ENCODE measurements at regions not wholly inside any gene's neighbourhood (a gene's known extent, or its start where the extent isn't known, plus 50 kb on each side); places are given as distances from the start of the nearest gene placed in this dataset.

- H3K4me1 ChIP-seq (replicated peaks; ENCODE audit: insufficient read depth), result peaks cover 42% of the 10 kb centered on the region
- DNase-seq, result peak; percentile 49 to 77
- TF ChIP-seq, protein P1, sequence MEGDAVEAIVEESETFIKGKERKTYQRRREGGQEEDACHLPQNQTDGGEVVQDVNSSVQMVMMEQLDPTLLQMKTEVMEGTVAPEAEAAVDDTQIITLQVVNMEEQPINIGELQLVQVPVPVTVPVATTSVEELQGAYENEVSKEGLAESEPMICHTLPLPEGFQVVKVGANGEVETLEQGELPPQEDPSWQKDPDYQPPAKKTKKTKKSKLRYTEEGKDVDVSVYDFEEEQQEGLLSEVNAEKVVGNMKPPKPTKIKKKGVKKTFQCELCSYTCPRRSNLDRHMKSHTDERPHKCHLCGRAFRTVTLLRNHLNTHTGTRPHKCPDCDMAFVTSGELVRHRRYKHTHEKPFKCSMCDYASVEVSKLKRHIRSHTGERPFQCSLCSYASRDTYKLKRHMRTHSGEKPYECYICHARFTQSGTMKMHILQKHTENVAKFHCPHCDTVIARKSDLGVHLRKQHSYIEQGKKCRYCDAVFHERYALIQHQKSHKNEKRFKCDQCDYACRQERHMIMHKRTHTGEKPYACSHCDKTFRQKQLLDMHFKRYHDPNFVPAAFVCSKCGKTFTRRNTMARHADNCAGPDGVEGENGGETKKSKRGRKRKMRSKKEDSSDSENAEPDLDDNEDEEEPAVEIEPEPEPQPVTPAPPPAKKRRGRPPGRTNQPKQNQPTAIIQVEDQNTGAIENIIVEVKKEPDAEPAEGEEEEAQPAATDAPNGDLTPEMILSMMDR (conservative IDR thresholded peaks at IDR 0.05), result no peak
- no peak for TF ChIP-seq EZH2 (IDR thresholded peaks at IDR 0.05; ENCODE audit: low read depth)
- no peaks in the 10 kb centered on the region for H3K79me2 ChIP-seq (ENCODE audit: low read depth)
- H3K4me2 ChIP-seq, result peak overlapping the region; percentile 45
- H3K36me3 ChIP-seq (ENCODE audit: low read depth), result no peaks in the 10 kb centered on the region
- H2AFZ ChIP-seq, result 0 out of 2 replicates have a peak overlapping the region, but pooled peaks have one; percentile 19
- no peaks in the 10 kb centered on the region for H4K20me1 ChIP-seq (ENCODE audit: insufficient read depth)
- H3K9me2 ChIP-seq (ENCODE audit: insufficient read depth), result no peaks in the 10 kb centered on the region
- CTCF ChIA-PET, result interaction anchor here (1.2 kb wide), 1 partner anchor 97 kb away, joined by 4 read pairs; no protein-coding TSS in a partner anchor
- intact Hi-C loops (cut with micrococcal nuclease; ENCODE audit: unreplicated experiment), result loop anchor here (1.0 to 5.0 kb wide), 3 partner anchors 38 to 237 kb away; no protein-coding TSS in a partner anchor
- H3K9me3 ChIP-seq (ENCODE audit: insufficient read depth, low read depth), result peaks cover 17% of the 10 kb centered on the region
- no peak overlapping the region for H3K4me3 ChIP-seq
- H3K27ac ChIP-seq, result peak overlapping the region; percentile 77
- peaks cover 27% of the 10 kb centered on the region for H3F3A ChIP-seq (ENCODE audit: insufficient read depth, low read depth)
- H3K27me3 ChIP-seq (ENCODE audit: insufficient read depth, low read depth), result no peaks in the 10 kb centered on the region
- POLR2A ChIA-PET (ENCODE audit: unreplicated experiment), result interaction anchor here (0.6 kb wide), 2 partner anchors 149 to 993 kb away, joined by 5 to 8 read pairs; no protein-coding TSS in a partner anchor
- no TSS peak for BruUV-seq (replicated peaks)
These were observed 304.5 kb downstream of the KCNRG start for GRCh38 chr13:50319635-50320255.

DNA sequence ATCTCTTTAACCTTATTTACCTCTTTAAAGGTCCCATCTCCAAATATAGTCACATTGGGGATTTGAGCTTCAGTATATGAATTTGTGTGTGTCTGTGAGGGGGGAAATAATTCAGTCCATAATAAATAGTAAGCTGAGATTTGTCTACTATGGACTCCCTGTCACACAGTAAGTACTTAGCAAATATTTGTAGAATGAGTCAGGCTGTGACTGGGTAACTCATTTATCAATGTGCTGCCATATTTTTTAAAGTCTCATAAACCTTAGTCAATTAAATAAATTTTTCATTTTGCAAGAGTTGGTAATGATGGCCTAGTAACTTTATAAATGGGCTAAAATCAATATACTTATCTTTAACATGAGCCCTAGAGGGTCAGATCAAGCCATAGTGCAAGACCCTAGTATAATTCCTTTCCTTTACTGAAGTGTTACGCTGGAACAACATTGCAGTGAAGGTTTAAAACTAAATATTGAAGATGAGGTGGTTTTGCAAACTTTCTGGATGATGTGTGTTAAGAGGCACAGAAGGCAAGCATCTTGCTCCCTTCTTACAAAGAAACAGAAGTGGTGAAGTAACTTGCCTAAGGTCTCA is 305.1 kb downstream of the KCNRG start:
- H3K27ac ChIP-seq, result peak overlapping the region; percentile 77
- no peaks in the 10 kb centered on the region for H3K79me2 ChIP-seq (ENCODE audit: low read depth)
- no peak overlapping the region for H3K4me3 ChIP-seq
- no TSS peak for BruUV-seq (replicated peaks)
- H2AFZ ChIP-seq, result no peak overlapping the region
- H3K27me3 ChIP-seq (ENCODE audit: insufficient read depth, low read depth), result no peaks in the 10 kb centered on the region
- H3K9me3 ChIP-seq (ENCODE audit: insufficient read depth, low read depth), result peaks cover 17% of the 10 kb centered on the region
- H3F3A ChIP-seq (ENCODE audit: insufficient read depth, low read depth), result peaks cover 27% of the 10 kb centered on the region
- no peaks in the 10 kb centered on the region for H4K20me1 ChIP-seq (ENCODE audit: insufficient read depth)
- POLR2A ChIA-PET (ENCODE audit: unreplicated experiment), result interaction anchor here (0.6 kb wide), 2 partner anchors 150 to 993 kb away, joined by 5 to 8 read pairs; no protein-coding TSS in a partner anchor
- no peak for TF ChIP-seq EZH2 (IDR thresholded peaks at IDR 0.05; ENCODE audit: low read depth)
- TF ChIP-seq, protein P1 (conservative IDR thresholded peaks at IDR 0.05), result no peak
- H3K4me1 ChIP-seq (replicated peaks; ENCODE audit: insufficient read depth), result peaks cover 42% of the 10 kb centered on the region
- peak overlapping the region; percentile 45 for H3K4me2 ChIP-seq
- intact Hi-C loops (cut with micrococcal nuclease; ENCODE audit: unreplicated experiment), result loop anchor here (1.0 to 5.0 kb wide), 2 partner anchors 37 to 238 kb away; no protein-coding TSS in a partner anchor
- DNase-seq, result peak in 1 of 2 experiments; percentile 87
- H3K9me2 ChIP-seq (ENCODE audit: insufficient read depth), result no peaks in the 10 kb centered on the region
- CTCF ChIA-PET, result interaction anchor here (1.2 kb wide), 1 partner anchor 97 kb away, joined by 4 read pairs; no protein-coding TSS in a partner anchor
- H3K36me3 ChIP-seq (ENCODE audit: low read depth), result no peaks in the 10 kb centered on the region

- ChIA-PET CTCF (no interaction called here), POLR2A (ENCODE audit: unreplicated experiment) (no interaction called here)
- Histone ChIP-seq H3K4me1 (replicated peaks; ENCODE audit: insufficient read depth) (peaks cover 42% of the 10 kb centered on the region), H3K4me2 (no peak overlapping the region), H3K79me2 (ENCODE audit: low read depth) (no peaks in the 10 kb centered on the region), H3K27me3 (ENCODE audit: insufficient read depth, low read depth) (no peaks in the 10 kb centered on the region), H4K20me1 (ENCODE audit: insufficient read depth) (no peaks in the 10 kb centered on the region), H3F3A (ENCODE audit: insufficient read depth, low read depth) (peaks cover 27% of the 10 kb centered on the region), H3K9me3 (ENCODE audit: insufficient read depth, low read depth) (peaks cover 16% of the 10 kb centered on the region), H3K36me3 (ENCODE audit: low read depth) (no peaks in the 10 kb centered on the region), H3K9me2 (ENCODE audit: insufficient read depth) (no peaks in the 10 kb centered on the region), H3K27ac (no peak overlapping the region), H3K4me3 (no peak overlapping the region), H2AFZ (no peak overlapping the region)
- intact Hi-C loops (cut with micrococcal nuclease; ENCODE audit: unreplicated experiment), result loop anchor here (5.0 kb wide), 1 partner anchor 240 kb away; no protein-coding TSS in a partner anchor
- BruUV-seq (replicated peaks), result no TSS peak
- no peak for DNase-seq
- no peak for TF ChIP-seq EZH2 (IDR thresholded peaks at IDR 0.05; ENCODE audit: low read depth)
- TF ChIP-seq, protein P1 (conservative IDR thresholded peaks at IDR 0.05), result no peak
These were observed 306.8 kb downstream of the KCNRG start for GRCh38 chr13:50322006-50322405.

All from PC-9 (cell line).